HL-60/S4 (cell line): ENCODE measurements at regions not wholly inside any gene's neighbourhood (a gene's known extent, or its start where the extent isn't known, plus 50 kb on each side); places are given as distances from the start of the nearest gene placed in this dataset.

Experiments used
- in situ Hi-C: fragments of 300-500 bp; cut with MboI; formaldehyde crosslinking; loops from 2 replicates; pipeline ENCODE4 v1.14.3; 2022; ENCODE audit warnings: low sequenced_read_pairs

GRCh38 chr22:19619144-19620009, 94.9 kb upstream of the SEPTIN5 start:
- in situ Hi-C loops = loop anchor here (10.0 kb wide), 1 partner anchor 115 kb away; no protein-coding TSS in a partner anchor

GRCh38 chr22:19620742-19621371, 93.4 kb upstream of the SEPTIN5 start:
- in situ Hi-C loops = loop anchor here (10.0 kb wide), 1 partner anchor 116 kb away; no protein-coding TSS in a partner anchor

- in situ Hi-C loops = loop anchor here (10.0 kb wide), 1 partner anchor 117 kb away; no protein-coding TSS in a partner anchor
Observed at GRCh38 chr22:19621373-19622060, 92.8 kb upstream of the SEPTIN5 start.

GRCh38 chr22:19622061-19622441, 92.3 kb upstream of the SEPTIN5 start:
- in situ Hi-C loops = loop anchor here (10.0 kb wide), 1 partner anchor 117 kb away; no protein-coding TSS in a partner anchor

- in situ Hi-C loops = loop anchor here (10.0 kb wide), 1 partner anchor 121 kb away; no protein-coding TSS in a partner anchor
Observed at GRCh38 chr22:19625331-19626041, 88.8 kb upstream of the SEPTIN5 start.

- in situ Hi-C loops = loop anchor here (10.0 kb wide), 1 partner anchor 121 kb away; no protein-coding TSS in a partner anchor
Observed at GRCh38 chr22:19626042-19626587, 88.2 kb upstream of the SEPTIN5 start.

GRCh38 chr22:19626666-19627065, 87.6 kb upstream of the SEPTIN5 start:
- in situ Hi-C loops = loop anchor here (10.0 kb wide), 1 partner anchor 122 kb away; no protein-coding TSS in a partner anchor

GRCh38 chr22:19628038-19628776, 86.1 kb upstream of the SEPTIN5 start:
- in situ Hi-C loops = loop anchor here (10.0 kb wide), 1 partner anchor 123 kb away; no protein-coding TSS in a partner anchor

GRCh38 chr22:19629331-19629719, 85.0 kb upstream of the SEPTIN5 start:
- in situ Hi-C loops = loop anchor here (10.0 kb wide), 1 partner anchor 125 kb away; no protein-coding TSS in a partner anchor

- in situ Hi-C loops = loop anchor here (10.0 kb wide), 1 partner anchor 125 kb away; no protein-coding TSS in a partner anchor
Observed at GRCh38 chr22:19629720-19630419, 84.4 kb upstream of the SEPTIN5 start.

- in situ Hi-C loops = no loop called here
Observed at GRCh38 chr22:19630614-19631013, 83.7 kb upstream of the SEPTIN5 start.

GRCh38 chr22:19631899-19632667, 82.2 kb upstream of the SEPTIN5 start:
- in situ Hi-C loops = no loop called here

GRCh38 chr22:19632668-19633148, 81.6 kb upstream of the SEPTIN5 start:
- in situ Hi-C loops = no loop called here

GRCh38 chr22:19634226-19634975, 79.9 kb upstream of the SEPTIN5 start:
- in situ Hi-C loops = no loop called here

- in situ Hi-C loops = no loop called here
Observed at GRCh38 chr22:19635644-19636043, 78.7 kb upstream of the SEPTIN5 start.

- in situ Hi-C loops = no loop called here
Observed at GRCh38 chr22:19636696-19637407, 77.5 kb upstream of the SEPTIN5 start.
